DMS 273 treated with DMSO at 0.1 percent for 48 hours (cell line): ENCODE measurements at regions not wholly inside any gene's neighbourhood (a gene's known extent, or its start where the extent isn't known, plus 50 kb on each side); places are given as distances from the start of the nearest gene placed in this dataset.

ENCODE experiments used
- DNase-seq: peaks from one replicate; lab custom pipeline; 2025; lab: John Stamatoyannopoulos, UW

DNA sequence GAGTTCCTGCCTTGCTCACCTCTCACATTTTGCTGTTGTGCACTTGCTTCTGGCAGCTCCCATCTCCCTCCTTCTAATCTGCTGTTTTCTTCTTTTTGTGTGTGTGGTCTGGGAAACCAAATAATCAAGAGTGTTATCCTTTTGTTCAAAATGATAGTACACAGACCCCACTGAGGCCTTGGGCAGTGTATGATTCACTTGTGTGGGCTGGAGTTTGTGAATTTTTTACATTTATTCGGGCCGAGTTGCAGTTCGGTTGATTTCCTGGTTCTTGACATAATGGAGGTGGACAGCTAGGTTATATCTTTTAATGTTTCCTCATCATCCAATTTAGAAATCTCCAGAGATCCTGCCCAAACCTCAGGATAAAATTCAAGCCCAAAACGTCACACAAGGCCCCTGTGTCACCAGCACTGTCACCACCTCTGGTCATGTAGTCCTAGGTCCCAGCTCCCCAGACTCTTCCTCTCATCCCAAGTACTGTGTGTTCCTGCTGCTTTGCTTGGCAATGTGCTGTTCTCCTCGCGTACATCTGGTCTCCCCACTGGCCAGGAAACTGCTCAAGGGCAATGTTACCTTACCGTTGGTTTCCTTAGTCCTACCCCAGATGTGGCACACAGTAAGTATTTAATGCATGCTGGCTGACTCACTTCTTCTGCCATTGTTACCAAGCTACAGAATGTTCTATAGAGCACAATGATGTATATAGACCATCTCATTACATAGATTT, 55.7 kb upstream of the PHACTR2 start:
- DNase-seq: no peak

DNA sequence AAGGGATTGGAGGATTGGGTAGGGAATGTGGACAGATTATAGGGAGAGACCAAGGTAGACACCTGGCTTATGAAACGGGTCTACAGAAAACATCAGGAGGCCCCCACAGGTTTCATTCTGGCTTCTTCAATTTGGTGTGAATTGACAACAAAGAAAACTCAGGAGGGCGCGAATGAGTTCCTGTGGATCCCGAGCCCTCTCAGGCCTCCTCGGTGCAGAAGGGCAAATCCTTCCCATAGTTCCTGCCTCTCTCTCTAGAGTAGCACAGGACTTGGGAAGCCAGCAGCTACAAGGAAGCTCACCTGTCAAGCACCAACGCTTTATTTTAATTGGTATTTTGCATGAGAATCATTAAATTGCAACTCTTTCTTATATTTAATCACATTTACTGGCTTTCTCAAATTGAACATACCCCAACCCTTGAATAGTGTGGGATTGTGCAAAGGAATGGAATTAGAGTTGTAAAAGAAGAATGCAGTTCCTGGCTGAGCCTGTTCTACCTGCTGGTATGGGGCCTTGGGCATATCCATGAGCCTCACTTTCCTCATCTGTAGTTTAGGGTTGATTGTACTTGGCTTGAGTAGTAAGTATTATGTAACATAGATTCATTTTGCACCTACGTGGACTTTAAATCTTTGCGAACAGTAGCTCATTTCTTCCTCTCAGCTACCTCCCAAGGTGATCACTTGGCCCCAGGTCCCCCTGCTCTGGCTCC, 56.4 kb upstream of the PHACTR2 start:
- DNase-seq: no peak

DNA sequence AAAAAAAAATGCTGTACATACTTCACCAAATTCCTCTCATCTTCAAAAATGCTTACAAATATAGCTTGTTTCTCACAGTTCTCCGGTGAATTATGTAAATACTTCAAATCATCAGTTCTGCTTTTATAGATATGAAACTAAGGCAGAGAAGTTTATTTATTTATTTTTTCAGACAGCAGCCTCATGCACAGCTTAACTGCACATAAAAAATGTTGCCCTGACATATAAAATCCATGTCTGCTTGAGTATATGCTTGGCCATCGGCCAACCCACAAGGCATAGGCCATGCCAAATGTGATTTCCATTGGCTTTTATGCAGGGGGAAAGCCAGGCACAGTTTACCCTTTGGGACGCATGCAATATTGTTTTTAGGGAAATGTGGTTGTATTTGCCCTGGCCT, 57.3 kb upstream of the PHACTR2 start:
- DNase-seq: no peak

DNA sequence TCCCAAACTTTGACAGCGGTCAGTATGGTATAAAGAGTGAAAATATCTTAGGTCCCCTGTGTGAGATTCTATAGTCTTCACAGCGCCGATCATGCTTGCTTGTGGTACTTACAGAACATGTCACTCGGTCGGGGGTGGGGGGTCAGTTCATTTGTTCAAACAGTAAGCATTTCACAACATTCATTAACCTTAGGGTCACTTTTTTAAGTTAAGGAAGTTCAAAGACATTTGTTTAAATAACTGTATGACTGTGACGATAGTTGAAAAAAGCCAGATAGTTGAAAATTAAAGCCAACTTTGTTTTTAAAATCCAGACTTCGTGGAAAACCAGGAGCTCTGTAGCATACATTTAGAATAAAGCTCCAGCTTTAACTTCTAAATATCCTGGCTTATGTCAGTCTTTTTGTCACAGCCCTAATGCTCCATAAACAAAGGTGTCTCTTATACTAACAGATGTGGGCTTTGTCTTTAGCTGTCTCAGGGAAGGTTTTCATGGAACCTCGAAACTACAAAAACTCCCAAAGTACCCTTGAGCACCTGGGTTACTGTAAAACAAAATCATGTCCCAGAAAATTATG, 57.9 kb upstream of the PHACTR2 start:
- no peak for DNase-seq

DNA sequence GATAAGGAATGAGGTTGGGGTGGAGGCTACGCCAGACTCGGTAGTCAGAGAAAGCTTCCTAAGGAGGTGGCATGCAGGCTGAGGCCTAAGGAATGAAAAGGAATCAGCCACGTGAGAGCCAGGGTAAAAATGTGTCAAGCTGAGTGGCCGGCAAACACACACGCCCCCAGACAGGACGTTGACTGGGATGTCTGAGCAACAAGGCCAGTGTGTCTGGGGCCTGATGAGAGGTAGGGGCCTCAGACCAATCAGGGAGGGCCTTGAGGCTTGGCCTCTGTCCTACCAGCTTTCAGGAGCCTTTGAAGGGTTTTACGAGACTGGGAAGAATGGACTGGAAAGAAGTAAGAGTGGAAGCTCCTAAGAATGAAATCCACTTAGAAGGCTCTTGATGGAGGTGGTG, 61.0 kb upstream of the PHACTR2 start:
- no peak for DNase-seq

DNA sequence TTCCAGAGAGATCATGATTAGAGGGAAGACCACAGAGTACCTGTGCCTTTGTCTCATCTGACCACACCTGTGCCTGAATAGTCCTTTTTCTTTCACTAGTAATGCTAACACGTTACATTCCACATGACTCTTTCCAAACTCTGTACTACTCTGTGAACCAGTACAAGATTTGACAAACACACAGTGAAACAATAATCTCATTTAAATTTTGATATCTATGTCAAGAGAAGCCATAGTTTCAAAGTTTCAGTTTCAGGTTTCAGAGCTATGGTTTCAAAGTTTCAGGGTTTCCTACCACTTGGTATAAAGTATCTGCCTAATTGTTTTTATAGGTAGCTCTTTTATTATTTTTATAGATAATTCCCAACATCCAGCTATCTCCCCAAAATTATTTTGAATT, 62.0 kb upstream of the PHACTR2 start:
- no peak for DNase-seq

DNA sequence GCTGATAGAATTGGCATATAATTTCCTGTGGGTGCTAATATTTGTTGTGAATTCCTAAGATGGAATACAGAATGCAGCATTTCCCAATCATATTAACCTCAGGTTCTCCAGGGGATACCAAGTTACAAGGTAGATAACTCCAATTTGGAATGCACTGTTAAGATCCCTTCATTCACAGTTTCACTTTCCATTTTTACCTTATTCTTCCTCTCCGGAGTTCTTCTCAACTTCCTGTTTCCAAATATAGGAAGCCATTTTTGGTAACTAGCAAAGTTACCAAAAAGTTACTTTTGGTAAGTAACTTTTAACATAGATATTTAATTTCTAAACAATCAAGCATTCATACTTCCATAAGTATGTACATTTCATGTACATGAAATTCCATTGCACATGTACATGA, 63.5 kb upstream of the PHACTR2 start:
- DNase-seq: no peak

DNA sequence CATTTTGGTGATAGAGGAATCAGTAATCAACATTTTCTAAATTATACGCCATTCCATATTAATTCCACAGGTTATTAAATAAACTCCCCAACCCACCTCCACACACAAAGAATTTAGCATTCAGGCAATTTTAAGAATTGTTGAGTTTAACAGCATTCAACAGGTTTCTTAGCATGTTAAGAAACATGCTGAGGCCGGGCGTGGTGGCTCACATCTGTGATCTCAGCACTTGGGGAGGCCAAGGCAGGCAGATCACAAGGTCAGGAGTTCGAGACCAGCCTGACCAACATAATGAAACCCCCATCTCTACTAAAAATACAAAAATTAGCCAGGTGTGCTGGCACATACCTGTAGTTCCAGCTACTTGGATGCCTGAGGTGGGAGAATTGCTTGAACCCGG, 64.0 kb upstream of the PHACTR2 start:
- DNase-seq: no peak

DNA sequence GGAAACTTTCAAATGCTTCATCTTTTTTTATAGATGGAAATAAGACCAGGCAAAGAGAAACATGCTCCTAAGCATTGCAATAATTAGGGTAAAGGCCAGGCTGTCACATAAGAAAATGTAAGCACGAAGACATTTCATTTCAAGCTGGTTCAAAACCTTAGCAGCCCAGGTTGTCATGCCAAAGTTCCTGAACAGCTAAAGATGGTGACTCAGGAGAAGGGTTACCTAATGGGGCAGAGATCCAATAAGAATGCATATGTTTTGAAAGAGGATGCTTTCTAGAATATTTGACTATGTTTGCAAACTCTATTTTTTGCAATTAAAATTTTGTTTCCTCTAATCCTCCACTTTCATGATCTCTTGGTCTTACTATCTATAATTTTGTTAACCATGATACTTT, 65.6 kb upstream of the PHACTR2 start:
- DNase-seq: no peak

DNA sequence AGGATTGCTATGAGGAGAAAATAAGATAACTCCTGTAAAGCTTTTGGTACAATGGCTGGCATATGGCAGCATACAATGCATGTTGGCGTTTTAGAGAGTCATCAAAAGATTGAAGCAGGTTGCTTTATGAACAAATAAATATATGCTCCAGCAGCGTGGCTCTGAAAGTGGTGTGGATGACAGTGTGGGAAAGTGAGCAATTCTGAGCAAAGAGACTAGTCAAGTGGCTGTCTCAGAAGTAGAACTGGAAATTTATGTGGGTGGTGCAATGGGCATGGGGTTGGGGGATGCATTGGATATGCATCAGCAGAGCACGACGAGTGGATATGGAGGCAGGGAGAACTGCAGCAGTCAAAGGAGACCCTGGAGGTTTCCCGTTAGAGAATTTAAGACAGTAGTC, 66.2 kb upstream of the PHACTR2 start:
- no peak for DNase-seq

DNA sequence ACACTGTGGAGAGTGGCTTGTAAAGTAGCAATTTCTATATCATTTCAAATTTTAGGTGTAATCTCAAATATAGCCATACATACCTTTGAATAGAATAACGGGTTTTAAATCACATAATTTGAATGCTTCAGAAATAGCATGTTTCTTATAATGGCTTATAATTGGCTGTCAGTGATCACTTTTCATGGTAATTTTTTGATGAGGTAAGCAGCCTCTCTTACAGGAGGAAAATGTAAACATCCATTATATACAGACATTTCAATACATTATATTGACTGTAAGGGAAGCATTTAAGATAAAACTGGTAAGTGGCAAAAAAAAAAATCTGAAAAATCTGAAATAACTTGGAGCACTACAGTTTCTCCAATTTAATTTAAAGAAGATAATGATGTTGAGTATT, 67.8 kb upstream of the PHACTR2 start:
- no peak for DNase-seq

DNA sequence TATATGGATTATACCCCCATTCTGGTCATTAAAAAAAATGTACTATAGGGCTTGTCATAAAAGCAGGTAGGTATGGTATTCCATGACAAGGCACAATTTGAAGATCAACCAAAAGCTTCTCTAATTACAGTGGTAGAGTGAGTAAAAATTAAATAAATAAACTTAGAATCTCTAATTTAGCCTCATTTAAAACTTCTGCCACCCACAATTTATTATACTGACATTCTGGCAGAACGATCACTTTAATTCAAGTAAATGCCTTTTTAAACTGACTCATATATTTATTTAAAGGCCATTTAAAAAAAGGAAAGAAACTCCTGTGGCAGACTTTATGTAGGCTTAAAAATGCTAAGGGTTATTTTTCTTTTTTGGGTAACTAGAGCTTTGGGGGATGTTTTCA, 68.3 kb upstream of the PHACTR2 start:
- DNase-seq: no peak

DNA sequence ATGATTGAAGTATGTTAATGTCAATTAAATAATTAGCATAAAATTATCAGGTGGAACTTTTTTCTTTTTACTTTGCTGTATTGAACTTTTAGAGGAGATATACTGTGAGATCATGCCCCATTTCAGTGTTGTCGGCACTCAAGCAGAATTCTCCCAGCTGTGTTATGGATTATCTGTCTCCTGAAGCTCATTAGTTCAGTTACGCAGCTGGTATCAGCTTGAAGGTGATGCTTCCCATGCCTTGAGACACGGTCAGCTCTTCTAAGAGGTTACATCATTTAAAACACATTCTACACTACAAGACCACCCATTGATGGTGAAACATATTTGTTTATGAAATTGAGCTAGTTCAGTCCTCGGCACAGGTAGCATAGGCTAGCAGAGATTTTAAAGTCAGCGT, 68.9 kb upstream of the PHACTR2 start:
- DNase-seq: no peak

DNA sequence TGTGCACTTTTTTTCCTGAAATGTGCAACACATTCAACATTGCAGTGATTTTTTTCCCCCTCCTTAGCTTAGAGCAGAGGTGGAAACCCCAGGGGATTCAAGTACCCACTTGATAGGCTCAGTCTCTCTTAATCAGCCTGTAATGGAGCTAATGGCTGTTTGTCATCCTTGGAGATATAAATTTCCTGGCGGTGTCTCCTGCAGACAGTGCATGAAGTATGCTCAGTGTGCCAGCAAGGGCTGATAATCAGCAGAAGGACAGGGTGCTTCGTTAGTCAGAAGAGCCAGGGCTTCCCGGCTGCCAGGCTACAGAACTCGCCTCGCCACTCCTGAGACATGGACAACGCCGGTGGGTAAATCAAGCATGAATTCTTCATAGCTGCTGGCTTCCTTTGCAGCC, 69.8 kb upstream of the PHACTR2 start:
- DNase-seq: no peak

DNA sequence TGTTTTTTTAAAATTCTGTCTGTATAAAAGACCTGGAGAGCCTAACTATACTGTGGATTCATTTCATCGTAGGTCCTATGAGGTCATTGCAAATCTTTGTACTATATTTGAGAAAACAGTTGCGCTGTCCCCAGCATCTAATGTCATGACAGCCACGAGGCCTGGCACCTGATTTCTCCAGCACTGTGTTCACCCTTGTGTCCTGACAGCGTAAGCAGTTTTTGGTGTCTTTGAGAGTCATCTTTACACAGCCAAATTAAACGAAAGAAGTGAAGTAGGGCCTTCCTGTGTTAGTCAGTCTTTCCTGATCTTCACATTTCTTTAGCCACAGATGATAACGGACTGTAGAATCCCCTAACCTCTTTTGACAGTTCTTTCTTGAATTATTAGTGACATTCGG, 70.6 kb upstream of the PHACTR2 start:
- DNase-seq: no peak

DNA sequence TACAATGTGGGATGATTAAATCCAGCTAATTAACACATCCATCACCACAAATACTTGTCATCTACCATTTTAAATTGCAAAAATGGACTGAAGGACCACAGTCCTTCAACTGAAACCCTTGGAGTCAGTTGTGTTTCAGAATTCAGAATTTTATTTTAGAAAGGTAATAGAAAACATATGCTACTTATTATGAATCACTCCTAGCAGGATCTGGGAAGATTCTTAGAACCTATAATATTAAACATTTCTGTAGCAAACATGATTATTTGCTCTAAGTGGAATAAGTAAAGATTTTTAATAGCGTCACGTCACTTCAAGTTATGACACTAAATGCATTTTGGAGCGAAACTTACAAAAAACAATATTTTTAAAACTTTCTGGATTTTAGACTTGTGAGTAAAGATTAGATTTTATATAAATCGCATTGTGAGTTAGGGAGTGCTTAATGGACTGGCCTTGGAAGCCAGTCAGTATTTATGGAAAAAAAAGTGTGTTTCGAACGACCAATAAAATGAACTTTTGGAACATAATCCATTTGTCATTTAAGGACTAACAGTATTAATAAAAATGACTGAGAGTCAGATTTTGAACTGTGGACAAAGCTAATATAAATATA, 71.8 kb upstream of the PHACTR2 start:
- DNase-seq: no peak

DNA sequence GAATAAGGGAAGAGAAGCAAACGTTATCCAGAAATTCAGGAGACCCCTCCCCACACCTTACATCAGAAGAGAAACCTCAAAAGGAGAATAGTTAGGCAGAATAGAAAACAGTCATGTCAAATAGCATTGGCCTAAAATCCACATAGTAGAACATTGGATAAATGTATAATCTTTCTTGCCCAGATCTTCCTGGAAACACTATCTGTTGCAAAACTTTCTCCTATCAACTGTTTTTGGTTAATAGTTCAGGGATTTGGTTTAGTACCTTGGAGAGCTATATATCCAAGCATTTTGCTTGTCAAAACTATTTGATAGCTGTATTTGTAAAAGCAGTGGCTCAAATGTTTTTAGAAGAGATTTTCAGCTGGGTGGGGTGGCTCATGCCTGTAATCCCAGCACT, 74.3 kb upstream of the PHACTR2 start:
- no peak for DNase-seq

DNA sequence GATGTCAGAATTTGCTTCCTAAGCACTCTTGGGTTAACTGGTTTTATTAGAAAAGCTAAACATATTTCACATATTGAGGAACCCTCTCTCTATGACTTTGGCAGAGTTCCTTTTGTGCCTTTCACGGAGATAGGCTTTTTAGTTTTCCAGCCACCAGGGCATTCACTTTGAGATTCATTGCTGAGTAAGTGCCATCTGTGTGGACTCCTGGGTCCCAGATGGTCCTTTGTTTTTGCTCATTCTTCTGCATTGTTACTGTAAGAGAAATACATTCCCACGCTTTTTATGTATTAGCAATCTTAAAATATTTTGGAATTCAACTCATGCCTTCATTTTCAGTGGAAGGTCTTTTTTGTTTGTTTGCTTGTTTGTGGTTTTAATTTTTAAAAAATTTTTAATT, 76.3 kb upstream of the PHACTR2 start:
- no peak for DNase-seq

DNA sequence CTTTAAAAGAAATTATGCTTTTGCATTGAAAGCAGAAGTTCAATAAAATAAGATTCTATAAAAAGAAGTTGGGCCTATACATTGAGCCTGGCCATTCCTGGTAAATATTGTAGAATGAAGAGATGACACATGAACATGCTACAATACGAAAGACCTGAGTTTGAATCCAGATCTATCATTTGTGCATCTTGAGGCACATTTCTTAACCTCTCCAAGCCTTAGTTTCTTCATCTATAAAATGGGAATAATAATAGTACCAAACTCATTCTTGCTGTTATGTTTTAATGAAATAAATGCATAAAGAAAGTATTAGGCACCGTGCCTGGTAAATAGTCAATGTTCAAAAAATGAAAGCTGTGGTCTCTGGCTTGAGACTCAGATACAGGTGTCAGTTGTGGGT, 76.9 kb upstream of the PHACTR2 start:
- DNase-seq: no peak

DNA sequence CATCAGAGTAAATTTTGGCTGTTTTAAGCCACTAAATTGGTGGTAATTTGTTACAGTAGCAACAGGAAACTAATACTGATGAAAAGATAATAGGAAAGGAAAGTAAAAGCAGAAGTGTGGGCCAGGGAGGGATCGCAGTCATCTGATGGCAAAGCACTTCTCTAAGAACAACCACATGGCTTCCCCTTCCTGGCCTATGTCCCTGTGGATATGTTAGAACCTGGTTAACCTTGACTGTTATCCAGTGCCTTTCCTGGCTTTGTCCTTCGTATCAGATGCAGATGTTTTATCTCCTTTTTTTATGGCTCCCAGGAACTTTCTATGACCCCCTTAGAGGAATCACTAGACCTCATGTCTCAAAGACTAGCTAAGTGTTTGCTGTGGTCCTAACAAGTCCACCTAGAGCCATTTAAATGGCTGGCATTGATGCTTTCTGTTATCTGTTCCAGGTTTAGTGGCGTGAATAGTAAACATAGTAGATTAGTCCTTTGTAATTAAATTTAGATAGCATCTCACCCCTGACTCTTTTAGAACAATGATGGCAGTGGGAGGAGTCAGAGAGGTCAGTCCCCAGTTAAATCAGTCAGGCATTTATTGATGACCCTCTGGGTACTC, 79.2 kb upstream of the PHACTR2 start:
- DNase-seq: no peak

DNA sequence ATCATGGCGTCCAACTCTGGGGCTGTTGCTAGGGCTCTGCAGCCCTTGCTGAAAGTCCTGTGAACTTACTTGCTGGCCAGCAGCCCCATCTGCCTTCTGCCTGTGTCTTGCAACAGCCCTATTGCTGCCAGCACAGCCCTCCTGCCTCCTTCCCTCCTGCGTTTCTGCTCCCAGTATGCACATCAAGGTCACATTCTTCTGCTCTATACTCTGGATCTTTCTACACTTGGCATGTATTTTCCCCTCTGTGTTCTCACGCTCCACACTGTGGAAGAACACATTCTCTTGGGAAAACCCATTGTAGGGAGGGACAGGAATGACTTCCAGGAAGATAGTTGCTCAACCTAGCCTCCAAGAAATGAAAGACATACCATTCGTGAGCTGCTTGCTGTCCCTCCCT, 80.9 kb upstream of the PHACTR2 start:
- DNase-seq: no peak

DNA sequence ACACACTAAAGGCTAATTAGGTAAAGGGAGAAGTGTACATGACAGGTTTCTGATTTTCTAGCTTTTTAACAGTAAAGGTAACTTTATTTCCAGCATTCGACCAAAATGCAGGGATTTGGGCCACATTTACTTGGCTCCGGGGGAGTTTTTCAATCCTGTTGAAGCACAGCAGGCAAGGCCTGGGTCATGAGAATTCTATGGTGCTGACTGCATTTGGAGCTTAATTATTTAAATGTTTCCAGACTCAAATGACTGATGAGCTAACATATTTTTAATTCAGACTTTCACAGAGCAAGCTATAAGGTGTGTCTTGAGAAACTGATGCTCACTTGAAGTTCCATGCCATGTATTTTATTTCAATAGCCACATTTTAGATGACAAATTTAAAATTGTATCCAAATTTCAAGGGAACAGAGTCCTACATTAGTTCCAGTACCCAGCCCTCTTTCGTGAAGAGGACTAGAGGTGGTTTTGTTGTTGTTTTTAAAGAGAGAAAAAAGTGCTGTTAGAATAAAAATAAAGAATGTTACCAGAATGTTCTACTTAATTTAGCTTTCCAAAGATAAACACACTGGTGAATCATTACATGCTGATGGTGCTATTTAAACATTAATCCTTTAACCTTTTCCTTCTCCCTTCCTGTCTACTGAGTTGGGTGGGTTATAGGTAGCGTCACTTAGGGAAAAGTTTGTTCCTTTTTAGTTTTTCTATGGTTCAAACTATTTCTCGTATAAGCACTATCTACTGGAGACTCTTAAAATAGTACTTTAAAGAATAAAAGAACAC, 82.3 kb upstream of the PHACTR2 start:
- no peak for DNase-seq
